HS-27A (cell line): ENCODE measurements at regions not wholly inside any gene's neighbourhood (a gene's known extent, or its start where the extent isn't known, plus 50 kb on each side); places are given as distances from the start of the nearest gene placed in this dataset.

Experiments
- DNase-seq: peaks from one replicate; pipeline ENCODE4 v3.0.0-alpha.2; 2012; ENCODE audit warnings: low read depth, missing footprints

- DNase-seq = no peak
These were observed 153.7 kb downstream of the KLF5 start for GRCh38 chr13:73212482-73212881.

DNA sequence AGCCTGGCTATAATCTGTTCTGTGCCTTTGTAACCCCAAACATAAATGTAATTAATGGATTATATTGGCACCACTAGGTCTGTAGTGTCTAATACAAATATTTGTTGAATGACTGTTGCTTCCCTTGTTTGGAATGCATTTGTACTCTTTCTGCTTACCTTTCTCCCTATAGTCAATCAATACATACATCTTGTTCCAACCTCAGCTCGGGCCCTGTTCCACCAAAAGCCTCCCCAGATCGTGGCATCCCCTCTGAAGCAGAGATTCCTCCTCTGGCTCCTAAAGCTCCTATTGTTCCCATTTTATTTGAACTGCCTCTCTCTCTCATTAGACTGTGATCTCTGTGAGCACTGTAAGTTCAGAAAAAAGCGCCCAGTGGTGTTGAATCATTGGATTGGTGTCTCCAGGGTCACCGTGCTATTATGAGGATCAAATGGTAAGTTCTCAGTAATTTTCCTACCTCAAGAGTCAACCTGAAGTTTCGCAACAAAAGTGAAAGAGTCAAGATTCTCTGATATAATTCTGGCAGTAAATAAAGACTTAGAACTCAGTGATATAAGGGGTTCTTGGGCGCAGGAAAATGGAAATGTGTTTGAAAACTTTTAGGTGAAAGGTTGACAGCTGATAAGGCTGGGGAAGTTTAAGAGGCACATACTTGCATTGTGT lies 151.5 kb downstream of the KLF5 start:
- no peak for DNase-seq

GRCh38 chr13:73204952-73205351 lies 146.1 kb downstream of the KLF5 start:
- no peak for DNase-seq

DNA sequence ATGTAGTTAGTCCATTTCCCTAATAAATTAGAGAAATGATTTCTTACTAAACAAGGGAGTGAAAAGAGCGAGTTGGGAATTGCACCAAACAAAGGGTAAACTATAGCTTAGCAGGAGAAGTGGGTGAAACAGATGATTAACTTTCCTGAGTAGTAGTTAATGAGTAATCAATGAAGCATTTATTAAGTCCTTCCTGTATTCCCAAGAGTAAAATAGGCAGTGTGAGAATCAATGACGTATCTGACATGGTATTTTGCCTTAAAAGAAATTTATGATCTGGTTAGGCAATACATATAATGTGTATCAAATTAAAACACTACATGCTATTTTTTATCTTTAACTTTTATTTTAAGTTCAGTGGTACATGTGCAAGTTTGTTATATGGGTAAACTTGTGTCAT lies 142.8 kb downstream of the KLF5 start:
- DNase-seq = no peak

DNA sequence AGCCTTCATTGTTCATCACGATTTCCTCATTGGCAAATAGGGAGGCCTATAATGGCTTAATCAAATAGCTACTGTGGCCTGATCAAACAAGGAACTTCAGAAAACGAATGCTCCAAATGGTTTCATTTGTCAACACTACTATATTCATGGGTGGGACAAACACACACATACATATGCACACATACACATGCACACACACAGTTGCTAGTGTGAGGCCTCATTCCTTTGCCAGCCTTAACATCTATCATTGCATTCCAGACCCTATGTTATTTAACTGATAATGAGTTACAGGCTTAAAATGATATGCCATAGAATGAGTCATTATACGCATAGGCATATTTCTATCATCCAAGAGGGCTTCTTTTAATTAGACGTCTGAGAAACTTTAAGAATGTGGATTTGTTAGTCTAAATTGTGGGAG lies 140.2 kb downstream of the KLF5 start:
- no peak for DNase-seq

DNA sequence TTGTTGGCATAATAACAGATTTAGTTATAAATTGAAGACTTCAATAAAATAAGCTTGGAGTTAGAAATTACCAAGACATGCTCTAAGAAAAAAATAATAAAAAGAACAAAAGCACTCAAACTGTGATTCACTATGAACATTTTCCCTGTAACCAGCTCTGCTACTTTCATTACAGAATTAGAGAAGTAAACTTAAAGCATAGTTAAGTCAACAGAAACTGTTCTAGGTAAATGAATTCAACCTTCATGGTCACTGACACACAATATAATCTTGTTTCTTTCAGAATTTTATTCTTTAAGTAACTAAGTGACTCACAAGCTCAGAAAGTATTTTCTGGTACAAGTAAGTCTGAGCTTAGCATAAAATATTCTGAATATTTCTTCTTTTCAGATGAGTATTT lies 136.3 kb downstream of the KLF5 start:
- no peak for DNase-seq

- DNase-seq = no peak
These were observed 135.5 kb downstream of the KLF5 start for GRCh38 chr13:73194310-73194709.

DNA sequence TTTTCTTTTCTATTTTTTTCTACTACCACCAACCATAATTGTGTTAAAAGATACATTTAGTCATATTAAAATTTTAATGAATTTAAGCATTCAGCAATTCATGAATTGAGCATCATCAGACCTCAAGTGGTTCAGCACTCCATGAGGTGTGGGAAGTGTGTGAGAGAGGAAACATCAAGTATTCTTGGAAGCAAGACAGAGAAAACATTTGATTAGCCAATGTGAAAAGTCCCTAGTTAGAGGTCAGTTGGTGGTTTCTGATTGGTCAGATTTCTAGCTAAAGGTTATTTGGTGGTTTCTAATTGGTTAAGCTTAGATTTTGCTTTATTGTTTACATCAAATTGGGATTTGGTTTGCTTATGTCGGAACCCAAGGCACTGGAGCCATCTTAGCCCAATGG lies 134.7 kb downstream of the KLF5 start:
- no peak for DNase-seq

- no peak for DNase-seq
These were observed 131.7 kb downstream of the KLF5 start for GRCh38 chr13:73190477-73190876.

DNA sequence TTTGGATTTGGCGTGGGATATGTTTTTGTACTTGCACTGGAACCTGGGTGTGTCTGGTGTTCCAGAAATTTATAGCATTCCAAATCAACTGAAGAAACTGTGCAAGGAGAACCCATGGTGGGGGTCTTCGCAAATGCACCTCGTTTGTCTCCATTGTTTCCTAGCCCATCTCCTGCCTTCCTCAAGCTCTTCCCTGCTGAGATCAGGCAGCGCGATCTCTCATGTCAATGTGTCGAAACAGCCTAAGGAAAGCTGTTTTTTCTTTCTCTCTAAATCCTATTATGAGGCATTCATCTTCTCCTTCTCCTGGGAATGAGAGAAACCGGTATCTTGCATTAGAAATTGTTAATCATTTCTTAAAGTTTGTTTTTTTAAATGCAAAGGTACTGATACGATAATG lies 131.0 kb downstream of the KLF5 start:
- no peak for DNase-seq

DNA sequence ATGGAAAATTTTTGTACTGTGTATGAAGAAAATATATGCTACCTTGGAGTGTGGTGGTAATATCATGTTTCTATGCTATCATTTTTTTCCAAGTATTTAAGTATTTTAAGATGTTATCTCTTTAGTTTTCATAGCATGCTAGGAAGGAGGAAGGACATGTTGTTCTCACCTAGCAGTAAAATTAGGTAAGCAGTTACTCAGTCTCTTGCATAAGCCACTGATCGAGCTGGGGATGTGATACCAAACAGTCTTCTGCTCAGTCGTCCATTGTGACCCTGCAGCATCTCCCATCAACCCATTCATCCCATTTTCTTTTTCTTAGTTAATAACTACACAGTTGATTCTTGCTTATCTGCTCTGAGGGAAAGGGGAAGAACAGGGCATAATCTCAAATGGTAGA lies 130.6 kb downstream of the KLF5 start:
- no peak for DNase-seq

- DNase-seq = no peak
These were observed 128.3 kb downstream of the KLF5 start for GRCh38 chr13:73187106-73187505.

DNA sequence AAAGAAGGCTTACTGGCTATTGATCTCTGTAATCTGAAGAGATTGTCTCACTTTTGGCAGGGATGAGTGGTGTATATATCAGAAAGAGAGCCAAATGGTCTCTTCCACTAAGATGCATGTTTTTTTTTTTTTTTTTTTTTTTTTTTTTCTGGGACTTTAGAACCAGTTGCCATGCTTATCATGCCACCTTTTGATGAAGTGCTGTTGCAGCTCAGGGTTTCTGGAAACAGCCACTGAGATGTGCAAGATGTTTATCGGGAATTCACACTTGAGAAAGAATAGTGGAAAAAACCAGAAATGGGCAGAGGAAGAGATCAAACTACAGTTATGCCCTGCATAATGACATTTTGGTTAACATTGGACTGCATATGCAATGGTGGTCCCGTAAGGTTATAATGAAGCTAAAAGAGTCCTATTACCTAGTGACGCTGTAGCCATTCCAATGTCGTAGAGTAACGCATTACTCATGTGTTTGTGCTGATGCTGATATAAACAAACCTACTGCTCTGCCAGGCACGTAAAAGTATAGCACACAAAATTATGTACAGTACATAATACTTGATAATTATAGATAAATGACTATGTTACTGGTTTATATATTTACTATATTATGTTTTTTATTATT lies 121.0 kb downstream of the KLF5 start:
- no peak for DNase-seq

GRCh38 chr13:73177916-73178565 lies 119.2 kb downstream of the KLF5 start:
- no peak for DNase-seq

- DNase-seq = no peak
These were observed 118.2 kb downstream of the KLF5 start for GRCh38 chr13:73177017-73177416.

- no peak for DNase-seq
These were observed 115.8 kb downstream of the KLF5 start for GRCh38 chr13:73174521-73175010.

DNA sequence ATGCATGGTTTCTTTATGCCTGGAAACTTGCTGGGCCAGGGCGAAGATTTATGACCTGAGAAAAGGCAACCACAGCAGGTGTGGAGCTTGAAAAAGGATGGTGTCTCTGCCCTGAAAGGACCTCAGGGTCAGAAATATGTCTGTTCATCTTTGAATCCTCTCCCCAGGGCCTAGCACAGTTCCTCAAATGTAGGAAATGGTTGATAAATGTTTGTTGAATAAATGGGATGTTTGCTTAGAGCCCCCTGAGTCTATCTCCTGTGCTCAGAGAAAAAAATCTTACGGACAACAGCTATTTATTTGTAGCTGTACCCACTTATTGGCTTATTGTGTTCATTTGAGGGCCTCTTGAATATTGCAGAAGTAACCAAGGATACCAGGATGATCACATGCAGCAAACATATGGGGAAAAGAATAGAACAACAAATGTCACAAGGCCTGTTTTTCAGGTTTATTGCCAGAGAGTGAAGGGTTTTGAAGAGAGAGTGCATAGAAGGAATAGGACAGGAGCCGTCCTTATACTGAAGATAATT lies 114.5 kb downstream of the KLF5 start:
- no peak for DNase-seq

- DNase-seq = no peak
These were observed 113.1 kb downstream of the KLF5 start for GRCh38 chr13:73171926-73172325.

DNA sequence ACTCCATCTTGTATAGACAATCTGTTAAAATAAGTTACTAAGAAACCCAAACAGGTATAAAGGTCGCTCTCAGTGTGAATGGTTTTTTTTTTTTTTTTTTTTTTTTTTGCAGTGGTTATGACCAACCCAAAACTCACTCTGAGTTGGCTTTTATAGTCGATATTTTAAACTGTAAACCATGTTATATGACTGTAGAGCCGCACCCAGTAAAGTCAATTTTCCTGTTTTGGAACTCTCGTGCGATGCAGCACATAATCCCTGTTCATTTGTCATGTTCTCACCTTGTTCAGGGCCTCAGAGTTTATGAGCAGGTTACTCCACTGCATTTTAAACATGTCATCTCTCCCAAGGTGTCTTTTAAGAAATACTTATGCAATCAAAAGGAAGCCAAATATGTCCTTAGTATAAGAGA lies 112.5 kb downstream of the KLF5 start:
- DNase-seq = no peak

- no peak for DNase-seq
These were observed 111.2 kb downstream of the KLF5 start for GRCh38 chr13:73169971-73170370.

DNA sequence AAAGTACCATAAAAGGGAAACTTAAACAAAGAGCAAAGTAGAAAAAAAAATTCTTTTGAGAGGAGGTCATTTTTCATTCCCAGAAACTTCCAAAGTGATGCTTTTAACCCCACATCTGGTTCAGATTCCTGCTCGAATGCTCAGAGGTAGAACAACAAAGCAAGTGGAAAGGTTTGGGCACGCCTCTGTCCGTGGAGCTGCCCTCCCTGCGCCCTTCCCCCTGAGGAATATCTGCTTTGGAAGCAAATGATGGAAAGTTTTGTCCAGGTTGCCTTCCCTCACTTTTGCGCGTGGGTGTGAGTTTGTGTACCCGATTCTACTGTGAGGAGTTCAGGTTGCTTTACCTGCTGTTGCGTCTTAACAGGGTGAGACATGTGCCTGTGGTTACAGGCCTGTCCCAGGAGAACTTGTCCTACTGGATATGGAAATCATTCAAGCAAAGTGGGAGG lies 110.2 kb downstream of the KLF5 start:
- DNase-seq = no peak

GRCh38 chr13:73168226-73168952 lies 109.6 kb downstream of the KLF5 start:
- no peak for DNase-seq
